Dermis microvascular lymphatic vessel endothelial cell (primary cell): ENCODE measurements at regions not wholly inside any gene's neighbourhood (a gene's known extent, or its start where the extent isn't known, plus 50 kb on each side); places are given as distances from the start of the nearest gene placed in this dataset.
"Not testable (repeated sequence)": the region's sequence is repeated elsewhere in the genome, so short reads cannot be mapped to it uniquely, and the experiment has no call there.

Experiments
- DNase-seq, 2 donors: peaks; one replicate each; pipeline versions ENCODE4 v3.0.0 to v3.0.0-alpha.2; 2010; ENCODE audit warnings: low read depth in 2 of 2

DNA sequence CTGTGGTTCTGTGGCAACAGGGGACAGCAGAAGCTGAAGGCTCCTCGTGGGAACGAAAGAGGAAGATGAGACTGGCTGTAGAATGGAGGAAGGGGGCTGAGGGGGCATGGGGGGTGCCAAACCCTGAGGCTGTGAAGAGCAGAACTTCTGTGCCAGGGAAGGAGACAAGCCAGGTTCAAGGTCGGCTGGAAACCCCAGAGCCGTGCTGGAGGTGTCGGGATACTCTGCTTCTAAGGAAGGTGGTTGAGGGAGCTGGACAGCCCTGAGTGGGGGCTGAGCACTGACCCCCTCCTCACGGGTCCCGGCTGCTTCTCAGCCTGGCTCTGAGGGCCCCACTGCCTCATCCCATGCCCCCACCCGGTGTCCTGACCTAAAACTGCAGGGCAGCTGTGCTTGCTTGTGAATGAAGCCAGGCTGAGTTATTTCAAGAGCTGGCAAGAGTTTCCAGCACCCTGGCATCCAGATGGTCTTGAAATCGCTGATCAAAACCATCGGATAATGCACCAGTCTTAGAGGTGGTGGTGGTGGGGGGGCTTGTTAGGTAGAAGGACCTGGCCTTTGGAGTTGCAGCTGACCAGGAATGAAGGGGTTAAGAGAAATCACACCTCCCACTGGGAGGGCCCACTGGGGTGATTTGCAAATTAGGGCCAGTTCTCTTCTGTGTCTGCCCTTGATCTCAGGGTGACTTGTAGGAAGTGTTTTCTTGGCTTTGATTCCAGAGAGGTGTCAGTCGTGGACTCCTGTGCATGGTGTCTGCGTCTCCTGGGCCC is 218.9 kb upstream of the C1orf174 start:
- DNase-seq, result no peak

DNA sequence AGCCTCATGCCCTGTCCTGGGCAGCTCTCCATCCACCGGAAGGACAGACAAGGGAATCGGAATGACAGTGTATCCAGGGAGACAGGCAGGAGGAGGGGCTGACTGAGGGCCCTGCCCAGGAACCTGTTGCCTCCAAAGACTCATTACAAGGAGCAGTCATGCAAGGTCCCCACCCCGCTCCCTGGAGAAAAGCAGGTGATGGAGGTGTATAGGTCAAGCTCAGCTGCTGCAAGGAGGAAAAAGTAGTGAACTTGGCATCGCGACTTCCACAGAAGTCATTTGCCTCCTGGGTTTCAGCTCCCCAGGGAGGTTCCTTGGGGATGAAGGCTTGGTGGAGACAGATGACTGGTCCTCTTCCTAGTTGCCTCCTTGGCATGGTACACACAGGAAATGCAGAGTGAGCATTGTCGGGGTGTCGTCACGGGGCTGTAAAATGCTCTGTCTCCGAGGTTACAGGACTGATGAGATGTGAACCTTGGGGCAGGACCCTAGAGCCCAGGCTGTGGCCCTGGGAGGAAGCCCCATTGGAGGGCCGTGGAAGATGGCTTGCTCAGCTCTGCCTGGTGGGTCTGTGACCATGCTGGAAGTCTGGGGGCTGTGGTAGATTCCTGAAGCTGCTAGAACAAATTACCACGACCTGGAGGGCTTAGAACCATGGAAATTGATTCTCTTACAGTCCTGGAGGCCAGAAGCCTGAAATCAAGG is 219.6 kb upstream of the C1orf174 start:
- no peak for DNase-seq

DNA sequence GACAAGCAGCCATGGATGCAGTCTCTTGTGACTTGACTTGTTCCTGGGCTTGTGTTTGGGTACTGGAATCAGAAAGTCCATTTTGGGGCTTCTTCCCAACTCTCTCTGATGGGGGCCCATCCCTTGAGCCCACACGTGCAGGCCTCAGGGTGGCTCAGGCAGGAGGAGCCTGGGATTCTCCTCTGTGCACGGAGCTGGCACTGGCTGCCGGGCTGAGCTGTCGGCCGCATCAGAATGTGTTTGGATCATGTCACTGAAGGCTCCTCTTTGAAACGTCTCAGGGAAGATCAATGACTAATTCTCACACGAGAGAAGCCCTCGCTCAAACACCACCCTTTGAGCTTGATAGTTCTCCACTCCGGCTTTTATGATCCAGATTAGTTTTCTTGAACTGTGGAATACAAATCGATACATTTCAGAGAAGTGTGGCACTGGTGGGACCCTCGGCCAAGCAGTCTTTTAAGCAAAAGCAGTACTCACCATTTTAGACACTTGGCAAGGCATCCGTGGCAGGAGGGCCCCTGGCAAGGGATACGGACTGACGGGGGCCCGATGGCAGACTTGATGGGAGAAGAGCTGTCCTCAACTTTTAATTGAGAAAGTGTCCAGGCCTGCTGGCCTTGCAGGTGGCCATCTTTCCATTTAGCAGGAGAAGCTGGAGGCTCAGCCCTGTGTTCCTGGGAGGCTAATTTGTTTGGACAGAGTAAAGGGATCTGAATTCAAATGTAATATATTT is 220.7 kb upstream of the C1orf174 start:
- DNase-seq, result no peak

DNA sequence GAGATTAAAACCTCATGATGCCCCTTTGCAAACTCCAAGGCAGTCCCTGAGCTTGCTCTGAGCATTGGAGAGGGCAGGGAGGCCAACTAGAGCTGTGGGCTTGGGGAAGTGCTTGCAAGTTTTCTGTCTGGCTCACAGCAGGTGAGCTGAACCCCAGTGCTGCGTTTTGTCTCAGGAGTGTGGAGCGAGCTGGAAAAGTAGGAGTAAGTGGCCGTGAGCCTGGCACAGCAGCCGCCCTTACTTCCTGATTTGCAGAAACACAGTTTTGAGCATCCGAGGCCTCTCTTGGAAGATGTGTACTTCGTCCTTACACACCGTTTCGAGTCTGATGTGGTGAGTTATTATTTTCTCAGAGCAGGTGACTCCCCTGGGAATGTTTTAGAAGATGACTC is 221.2 kb upstream of the C1orf174 start:
- DNase-seq, result no peak

DNA sequence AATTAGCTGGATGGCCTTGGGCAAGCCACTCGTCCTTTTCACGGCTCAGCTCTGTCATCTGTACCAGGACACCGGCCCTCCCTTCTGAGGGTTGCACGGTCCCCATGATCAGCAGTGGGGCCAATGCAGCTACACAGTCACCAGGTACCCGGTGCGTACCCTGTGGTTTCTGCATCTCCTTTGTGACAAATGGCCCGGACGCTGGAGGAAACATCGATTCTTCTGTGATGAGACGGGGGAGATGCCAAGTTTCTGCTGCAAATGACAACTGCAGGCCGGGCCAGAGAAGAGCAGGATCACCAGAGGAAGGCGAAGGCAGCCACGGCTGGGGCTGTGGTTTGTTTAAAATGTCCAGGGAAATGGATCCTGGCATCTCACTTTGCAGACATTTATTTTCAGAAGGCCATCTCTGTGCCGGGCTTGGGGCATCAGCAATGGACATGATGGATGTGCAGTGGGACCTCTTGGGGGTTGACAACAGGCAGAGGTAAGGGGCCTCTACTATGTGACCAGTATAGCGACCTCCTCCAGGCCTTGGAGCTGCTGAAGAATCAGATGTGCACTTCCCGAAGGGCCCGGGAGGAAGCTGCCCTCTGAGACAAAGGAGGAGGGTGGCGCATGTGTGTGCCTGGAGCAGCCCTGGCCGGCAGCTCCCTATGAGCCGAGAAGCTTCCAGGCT is 221.9 kb upstream of the C1orf174 start:
- DNase-seq, result no peak

DNA sequence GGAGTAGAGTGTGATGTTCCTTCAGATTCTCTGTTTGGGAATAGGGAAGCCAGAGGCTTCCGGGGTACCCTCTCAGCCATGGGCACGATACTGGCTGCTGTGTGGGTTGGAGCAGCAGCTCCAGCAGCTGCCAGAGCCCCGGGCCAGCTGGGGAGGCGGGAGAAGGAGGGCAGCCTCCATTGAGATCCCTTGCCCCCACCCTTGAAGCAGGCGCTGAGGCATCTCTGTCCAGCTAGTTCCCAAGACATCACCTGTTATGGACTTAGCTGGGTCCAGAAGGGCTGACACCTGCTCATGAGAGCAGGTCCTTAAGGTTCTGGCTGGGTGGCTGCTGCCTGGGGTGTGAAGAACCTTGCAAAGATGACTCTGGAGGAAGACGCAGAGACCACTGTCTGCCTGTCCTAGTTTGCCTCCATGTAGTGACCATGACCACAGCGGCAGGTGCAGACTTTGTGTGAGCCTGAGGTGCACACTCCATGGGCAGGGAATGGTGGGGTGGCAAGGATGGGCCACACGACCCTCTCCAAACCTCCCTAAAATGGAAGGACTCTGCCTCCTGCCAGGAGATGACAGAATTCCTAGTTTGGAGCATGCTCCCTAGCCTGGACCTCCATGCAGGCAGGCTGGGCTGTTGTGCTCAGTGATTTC is 222.6 kb upstream of the C1orf174 start:
- DNase-seq, result no peak

DNA sequence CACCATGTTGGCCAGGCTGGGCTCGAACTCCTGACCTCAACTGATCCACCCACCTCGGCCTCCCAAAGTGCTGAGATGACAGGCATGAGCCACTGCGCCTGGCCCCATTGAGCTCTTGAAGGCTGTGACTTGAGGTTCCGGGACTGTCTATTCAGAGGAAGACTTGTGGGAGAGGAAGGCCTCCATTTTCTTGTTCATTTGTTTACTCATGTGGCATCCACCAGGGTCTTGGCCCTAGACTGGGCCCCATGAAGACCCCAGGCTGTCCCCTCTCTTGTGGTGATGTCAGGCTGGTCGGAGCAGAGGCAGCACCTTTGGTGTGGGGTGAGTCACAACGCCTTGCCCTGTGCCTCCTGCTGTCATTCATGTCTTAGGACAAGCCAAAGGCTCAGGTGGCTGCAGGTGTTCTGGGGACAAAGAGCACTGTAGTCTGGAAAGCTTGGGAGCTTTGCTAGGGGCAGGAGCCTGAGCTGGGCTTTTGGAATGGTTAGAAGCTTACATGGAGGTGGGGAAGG is 224.6 kb upstream of the C1orf174 start:
- no peak for DNase-seq

DNA sequence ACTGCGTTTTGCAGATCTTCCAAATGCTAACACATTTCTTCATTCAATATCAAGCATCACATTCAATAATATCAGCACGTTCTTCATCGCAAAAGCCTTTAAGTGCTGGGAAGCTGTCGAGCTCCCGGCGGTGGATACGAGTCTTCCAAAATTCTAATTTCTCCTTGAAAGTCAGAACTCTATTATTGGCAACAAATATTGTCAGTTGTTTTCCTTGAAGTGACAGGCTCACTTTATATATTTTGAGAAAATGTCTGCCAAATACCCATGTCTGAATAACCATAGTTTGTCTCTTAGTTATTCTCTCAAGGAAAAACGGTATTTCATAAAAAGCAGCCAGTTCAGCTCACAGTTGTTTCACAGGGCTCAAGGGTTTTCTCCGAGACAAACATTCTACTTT is 226.2 kb upstream of the C1orf174 start:
- DNase-seq, result no peak

DNA sequence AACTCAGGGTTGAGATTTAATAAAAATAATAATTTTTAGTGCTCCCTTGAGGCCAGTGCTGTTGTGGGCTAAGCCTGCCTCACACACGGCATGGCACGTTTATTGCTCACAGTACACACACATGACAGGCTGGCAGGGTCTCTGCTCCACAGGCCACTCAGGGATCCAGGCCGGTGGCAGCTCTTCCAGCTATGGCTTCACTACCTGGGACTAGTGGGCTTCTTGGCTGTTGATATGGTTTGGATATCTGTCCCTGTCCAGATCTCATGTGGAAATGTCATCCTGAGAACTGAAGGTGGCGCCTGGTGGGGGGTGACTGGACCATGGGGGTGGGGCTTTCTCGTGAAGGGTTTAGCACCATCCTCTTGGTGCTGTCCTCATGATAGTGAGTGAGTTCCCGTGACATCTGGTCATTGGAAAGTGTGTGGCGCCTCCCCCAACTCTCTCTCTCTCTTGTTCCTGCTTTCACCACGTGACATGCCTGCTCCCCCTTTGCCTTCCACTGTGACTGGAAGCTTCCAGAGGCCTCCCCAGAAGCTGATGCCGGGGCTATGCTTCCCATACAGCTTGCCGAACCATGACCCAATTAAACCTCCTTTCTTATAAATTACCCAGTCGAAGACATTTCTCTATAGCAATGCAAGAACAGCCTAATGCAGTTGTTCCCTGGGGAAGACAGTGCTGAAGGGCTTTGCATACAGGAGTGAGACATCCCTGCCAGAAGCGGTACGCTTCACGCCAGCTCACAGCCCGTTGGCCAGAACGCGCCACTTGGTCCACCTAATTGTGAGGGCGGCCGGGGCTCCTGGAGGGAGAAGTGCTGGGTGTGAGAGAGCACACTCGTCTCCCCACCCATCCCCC is 226.9 kb upstream of the C1orf174 start:
- DNase-seq, result no peak

DNA sequence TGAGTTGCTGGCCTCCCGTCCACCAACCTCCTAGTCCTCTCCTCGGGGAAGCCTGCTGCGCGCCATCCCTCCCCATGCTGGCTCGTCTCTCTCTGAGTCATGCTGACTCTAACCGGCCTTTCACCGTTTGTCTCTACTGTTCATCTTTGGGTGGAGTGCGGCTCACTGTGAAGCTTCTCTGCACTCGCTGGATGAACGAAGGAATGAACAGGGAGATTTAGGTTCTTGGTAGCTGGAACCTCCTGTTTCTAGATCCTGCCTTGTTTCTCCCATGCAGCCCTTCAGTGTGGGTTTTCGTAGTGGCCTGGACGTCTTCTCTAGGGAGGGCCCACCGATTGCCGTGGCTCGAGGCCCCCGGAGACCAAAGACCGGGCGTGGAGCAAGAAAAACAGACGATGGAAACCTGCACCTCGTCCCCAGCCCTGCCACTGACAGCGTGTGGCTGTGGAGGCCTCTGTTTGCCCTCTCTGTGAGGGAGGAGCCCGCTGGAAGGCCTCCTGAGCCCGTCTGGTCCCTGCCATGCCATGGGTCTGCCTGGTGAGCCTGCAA is 227.6 kb upstream of the C1orf174 start:
- no peak for DNase-seq

DNA sequence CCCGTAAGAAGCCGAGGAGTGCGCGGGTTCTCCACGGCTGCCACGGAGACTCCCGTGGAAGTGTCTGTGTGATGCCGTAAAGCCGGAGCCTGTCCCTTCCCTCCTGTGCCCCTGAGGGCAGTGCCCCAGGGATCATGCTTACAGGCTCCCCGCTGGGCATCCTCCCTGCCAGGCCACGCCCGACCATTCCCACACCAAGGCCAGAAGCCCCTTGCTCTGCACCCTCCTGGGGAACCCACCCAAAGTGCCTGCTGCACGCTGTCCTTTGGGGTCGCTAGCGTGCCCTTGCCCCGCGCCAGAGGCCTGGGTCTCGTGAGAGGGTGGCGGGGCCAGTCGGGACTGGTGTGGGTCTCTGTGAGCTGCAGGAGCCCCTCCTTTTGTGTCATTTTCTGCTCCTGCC is 228.5 kb upstream of the C1orf174 start:
- no peak for DNase-seq

DNA sequence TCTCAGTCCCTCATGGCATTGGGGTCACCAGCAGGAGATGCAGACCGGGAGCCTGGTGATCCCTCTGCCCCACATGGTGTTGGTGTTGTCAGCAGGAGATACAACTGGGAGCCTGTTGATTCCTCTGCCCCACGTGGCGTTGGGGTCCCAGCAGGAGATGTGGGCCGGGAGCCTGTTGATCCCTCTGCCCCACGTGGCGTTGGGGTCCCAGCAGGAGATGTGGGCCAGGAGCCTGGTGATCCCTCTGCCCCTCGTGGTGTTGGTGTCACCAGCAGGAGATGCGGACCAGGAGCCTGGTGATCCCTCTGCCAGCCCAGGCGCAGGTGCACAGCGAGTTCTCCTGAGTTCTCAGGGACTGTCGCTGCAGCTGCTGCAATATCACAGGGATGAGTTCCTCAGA is 229.6 kb upstream of the C1orf174 start:
- no peak for DNase-seq

DNA sequence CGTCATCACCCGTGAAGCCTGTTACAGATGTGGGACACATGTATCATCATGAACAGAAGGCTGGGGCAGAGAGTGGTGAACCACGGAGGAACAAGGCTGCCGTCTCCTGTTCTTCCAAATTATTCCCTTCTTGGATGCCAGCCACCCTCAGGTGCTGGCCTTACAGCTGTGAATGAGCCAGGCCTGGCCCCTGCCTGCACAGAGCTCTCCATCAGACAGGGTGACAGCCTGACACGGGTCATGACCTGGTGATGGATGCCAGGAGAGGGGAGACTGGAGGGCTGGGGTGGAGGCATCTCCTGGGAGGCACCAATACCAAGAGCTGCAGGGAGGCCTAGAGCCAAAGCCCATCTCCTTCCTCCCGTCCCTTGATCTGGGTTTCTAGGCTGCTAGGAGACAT is 230.0 kb upstream of the C1orf174 start:
- no peak for DNase-seq

DNA sequence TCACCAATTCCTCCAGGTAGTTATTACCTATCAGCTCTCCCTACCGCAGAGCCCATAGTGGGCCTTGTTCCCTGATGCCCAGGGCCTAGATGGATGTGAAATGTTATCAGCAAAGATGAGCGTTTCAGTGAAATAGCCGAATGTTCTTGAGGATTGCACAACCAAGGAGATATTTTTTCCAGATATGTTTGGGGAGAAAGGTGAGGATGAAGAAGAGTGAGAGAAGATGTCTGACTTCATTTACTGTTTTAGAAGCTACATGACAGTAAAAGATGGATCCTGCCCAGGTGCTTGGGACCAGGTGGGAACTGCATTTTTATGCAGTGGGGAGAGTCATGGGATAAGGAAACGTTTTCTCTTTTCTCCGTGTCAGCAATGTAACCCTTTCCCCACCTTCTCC is 231.7 kb upstream of the C1orf174 start:
- no peak for DNase-seq

DNA sequence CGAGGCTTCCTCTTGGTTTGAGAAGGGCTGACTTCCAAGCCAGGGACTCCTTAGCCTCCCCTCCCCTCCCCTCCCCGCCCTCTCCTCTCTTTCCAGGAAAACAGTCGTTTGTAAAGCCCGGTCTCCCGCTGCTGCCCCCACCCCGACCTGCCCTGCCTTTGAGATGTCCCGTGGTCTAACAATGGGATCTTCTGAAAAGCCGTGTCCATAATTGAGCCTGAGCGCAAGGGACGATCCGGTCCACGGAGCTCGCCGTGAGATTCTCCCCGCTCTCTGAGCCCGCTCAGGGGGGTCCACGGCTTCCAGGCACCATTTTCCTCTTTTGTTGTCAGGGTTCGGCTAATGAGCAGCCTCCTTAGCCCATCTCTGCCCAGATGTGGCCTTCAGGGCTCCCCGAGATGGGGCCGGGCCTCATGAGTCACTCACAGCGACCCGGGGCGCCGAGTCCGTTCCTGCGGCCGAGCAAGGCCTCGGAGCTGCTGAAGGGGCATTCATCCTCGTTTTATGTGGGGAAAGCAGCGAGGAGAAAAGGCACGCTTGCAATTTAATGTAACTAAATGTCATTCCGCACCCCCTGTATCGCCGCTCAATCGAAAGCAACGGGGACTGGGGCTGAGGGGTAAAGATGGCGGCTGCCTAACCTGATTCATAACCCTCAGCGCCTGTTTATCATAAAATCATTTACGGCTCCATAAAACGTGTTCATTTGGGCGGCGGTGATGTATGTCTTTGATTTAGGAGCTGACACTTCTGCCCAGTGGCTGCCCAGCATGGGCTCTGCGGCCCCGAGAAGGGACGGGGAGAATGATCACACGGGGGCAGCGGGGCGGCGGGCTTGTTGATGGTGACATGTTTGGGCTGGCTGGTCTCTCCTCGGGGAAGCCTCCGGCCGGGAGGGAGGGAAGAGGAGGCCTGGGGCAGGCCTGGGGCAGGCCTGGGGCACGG is 232.6 kb upstream of the C1orf174 start:
- DNase-seq, result no peak

DNA sequence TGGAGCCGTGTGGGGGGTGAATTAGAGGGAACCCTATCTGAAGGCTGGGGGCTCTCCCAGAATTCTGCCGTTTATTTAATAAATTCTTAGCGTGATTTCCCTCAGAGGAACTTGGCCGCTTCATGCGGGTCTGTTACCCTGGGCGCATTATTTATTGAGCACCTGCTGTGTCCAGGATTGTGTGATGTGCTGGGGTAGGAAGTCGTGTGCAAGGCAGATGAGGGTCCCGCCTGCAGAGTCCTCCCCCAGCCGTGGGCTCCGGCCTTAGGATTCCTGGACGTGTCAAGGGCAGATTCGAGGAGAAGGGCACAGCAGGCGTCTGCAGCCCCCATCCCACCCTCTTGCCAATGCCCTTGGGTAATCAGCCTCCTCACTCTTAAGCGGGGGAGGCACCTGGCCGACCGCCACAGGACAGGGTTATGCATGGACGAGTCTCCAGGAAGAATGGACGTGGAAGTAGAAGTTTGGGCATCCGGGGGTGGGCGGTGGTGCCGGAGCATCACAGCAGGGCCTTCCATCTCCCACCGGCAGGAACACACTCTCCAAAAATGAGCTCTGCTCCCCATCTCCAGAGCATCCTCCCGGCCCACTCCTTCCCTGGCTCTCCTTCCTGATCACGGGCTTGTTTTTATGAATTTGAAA is 233.3 kb upstream of the C1orf174 start:
- DNase-seq, result no peak

DNA sequence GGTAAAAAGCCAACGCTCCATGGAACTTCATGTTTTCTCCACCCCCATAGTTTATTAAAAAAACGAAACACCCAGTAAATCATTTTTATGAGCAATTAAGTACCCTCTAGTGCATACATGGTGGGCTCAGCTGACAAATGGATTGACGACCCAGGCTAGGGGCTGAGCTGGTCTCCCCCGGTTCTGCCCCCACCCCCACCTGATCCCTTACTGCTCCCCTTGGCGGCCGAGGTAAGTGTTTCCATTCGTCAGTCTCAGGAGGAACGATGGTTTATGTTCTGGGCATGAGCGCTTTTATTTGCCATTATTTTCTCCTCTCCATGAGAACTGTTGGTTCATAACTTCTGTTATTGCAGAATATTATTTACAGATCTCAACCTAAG is 233.9 kb upstream of the C1orf174 start:
- no peak for DNase-seq

DNA sequence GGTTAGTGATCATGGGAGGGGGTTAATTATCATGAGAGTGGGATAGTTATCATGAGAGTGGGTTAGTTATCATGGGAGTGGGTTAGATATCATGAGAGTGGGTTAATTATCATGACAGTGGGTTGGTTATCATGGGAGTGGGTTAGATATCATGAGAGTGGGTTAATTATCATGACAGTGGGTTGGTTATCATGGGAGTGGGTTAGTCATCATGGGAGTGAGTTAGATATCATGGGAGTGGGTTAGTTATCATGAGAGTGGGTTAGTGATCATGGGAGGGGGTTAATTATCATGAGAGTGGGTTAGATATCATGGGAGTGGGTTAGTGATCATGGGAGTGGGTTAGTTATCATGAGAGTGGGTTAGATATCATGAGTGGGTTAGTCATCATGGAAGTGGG is 235.8 kb upstream of the C1orf174 start:
- DNase-seq, result not testable (repeated sequence)
